Activated naive CD4-positive, alpha-beta T cell treated with anti-CD3 and anti-CD28 coated beads, Interleukin-2, amount 50 U/mL, for 72 hours (primary cell): ENCODE measurements at regions not wholly inside any gene's neighbourhood (a gene's known extent, or its start where the extent isn't known, plus 50 kb on each side); places are given as distances from the start of the nearest gene placed in this dataset.

Experiments used
- ATAC-seq, 2 donors: fragments of 150-1000 bp; cut with Tn5 transposase; 2 replicates each; pipeline ENCODE4 v1.10.0; 2021; ENCODE audit warnings: mild to moderate bottlenecking in 2 of 2, moderate library complexity in 2 of 2
- DNase-seq, 2 donors: peaks; one replicate each; pipeline ENCODE4 v3.0.0; 2021 to 2022; ENCODE audit warnings: low spot score in 2 of 2
- H3K27ac Mint-ChIP-seq, 2 donors: one replicate each; pipeline ENCODE4 v1.8.0; 2022; ENCODE audit warnings: mild to moderate bottlenecking in 2 of 2, mixed read lengths in 2 of 2
- H3K36me3 Mint-ChIP-seq, 2 donors: one replicate each; pipeline ENCODE4 v1.8.0; 2022; ENCODE audit warnings: mixed read lengths in 2 of 2
- H3K9me3 Mint-ChIP-seq, 2 donors: one replicate each; pipeline ENCODE4 v1.8.0; 2022; ENCODE audit warnings: mixed read lengths in 2 of 2

DNA sequence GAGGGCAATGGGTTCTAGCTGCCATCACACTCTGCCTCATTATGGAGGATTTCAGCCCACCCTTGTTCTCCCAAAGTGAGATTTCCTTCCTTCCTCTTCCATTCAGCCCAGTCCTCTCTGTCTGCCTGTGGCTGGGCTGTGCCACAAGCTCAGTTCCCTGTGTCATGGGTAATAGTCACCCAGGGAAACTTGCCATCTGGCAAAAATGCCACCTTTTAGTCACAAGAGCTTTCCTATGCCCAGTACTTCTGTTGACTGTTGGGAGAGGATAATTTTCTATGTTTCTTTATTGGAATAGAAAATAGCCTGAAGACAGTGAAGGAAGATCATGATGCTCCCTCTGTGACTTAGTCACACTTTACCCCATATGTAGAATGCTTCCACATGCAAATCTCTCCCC lies 71.4 kb downstream of the TLR4 start:
- Mint-ChIP-seq H3K36me3 (no peaks in the 10 kb centered on the region), H3K27ac (no peak overlapping the region), H3K9me3 (no peaks in the 10 kb centered on the region)
- no peak for DNase-seq
- no peak for ATAC-seq

DNA sequence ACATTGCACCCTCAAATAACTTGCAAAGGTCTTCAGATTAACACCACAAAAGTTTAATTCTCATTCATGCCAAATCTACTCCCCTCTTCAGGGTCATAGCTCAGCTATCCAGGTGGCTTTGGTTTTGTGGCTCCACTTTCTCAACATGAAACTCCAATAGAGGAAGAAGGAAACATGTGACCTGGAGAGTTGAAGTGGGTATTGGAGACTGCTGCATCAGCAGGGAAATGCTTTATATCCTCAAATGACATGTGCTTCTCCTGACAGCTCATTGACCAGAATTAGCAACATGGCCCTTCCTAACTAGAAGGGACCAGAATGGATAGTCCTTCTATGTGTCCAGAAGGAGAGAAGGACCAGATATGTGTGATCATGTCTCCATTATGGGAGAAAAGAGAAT lies 73.6 kb downstream of the TLR4 start:
- Mint-ChIP-seq H3K9me3 (no peaks in the 10 kb centered on the region), H3K27ac (no peak overlapping the region), H3K36me3 (no peaks in the 10 kb centered on the region)
- DNase-seq, result no peak
- ATAC-seq, result no peak

DNA sequence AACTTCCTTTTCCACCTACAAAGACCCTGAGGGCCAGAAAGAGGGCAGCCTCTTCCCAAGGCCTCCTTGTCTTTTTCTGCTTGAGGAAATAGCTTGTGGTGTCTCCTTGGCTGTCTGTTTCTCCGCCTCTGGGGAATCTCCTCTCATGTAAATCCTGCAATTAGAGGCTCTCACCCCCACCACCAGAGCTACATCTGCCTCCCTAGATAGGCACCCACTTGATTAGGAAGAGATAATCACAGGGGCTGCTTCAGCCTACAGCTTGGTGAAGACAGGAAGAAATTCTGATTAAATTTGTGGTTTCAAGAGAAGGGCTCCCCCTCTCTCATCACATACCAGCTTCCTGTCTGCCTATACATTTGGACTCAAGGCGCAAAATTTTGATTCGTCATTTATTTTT lies 75.6 kb downstream of the TLR4 start:
- Mint-ChIP-seq H3K9me3 (no peaks in the 10 kb centered on the region), H3K27ac (no peak overlapping the region), H3K36me3 (no peaks in the 10 kb centered on the region)
- ATAC-seq (no peak), DNase-seq (no peak)

DNA sequence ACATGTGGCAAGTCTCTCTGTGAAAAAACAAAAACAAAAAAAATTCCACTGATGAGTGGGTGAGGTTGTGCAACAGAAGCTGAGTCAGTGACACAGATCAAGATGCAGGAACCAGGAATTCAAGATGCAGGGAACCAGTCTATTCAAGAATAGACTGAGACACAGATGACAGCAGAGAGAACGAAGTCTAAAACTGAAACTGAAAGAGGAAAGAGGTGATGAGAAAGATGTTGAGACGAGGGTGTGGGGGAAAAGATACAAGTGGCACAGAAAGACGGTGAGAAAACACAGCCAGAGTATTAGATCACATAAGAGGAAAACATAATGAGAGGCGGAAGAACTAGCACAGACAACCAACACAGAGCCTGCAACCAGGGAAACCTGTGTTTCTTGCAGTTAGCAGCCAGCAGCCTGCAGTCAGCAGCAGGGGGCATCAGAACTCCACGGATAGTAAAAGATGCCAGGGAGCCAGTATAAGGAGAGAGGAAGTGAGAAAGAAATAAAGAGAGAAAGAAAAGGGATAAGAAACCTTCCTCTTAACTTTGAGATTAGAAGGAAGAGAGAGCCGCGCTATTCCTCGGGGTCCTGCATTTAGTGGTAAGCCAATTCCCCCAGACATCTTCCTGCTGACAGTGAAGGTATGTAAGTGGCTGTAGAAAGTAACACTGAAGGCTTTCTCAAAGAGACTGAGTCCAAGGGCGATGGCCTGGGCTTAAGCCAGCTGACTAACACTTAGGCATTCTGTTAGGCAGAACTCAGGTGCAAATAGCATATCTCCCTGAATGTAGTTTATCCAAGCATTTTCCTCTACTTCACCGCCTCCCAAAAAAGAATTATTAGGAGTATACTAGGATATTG lies 79.0 kb downstream of the TLR4 start:
- H3K9me3 Mint-ChIP-seq, result no peaks in the 10 kb centered on the region

DNA sequence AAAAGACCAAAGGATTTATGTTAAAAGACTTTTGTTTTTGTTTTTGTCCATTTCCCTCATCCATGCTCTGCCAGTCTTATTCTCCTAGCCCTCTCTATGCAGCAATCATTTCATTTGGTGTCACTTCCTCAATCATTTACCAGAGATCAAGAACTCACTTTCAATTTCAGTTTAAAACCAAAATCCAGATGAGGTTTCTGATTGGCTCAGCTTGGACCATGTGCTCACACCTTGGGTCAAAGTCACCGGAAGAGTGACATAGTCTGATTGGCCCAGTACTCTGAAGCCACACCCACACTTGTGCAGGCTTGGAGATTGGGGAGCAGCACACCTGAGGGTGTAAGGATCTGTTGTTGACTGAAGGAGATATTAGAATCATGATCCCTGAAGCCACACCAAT lies 79.6 kb downstream of the TLR4 start:
- H3K9me3 Mint-ChIP-seq, result no peaks in the 10 kb centered on the region
- no peak overlapping the region for H3K27ac Mint-ChIP-seq
- DNase-seq (peak in 1 of 2 donors; percentile 3), ATAC-seq (peak; percentile 56 to 81)
- H3K36me3 Mint-ChIP-seq, result no peaks in the 10 kb centered on the region

More for the DNA sequence above, 79.0 kb downstream of the TLR4 start:
- Mint-ChIP-seq H3K27ac (no peak overlapping the region), H3K36me3 (no peaks in the 10 kb centered on the region)
- ATAC-seq, result peak; percentile 73 to 80
- DNase-seq, result peak in 1 of 2 donors; percentile 43

DNA sequence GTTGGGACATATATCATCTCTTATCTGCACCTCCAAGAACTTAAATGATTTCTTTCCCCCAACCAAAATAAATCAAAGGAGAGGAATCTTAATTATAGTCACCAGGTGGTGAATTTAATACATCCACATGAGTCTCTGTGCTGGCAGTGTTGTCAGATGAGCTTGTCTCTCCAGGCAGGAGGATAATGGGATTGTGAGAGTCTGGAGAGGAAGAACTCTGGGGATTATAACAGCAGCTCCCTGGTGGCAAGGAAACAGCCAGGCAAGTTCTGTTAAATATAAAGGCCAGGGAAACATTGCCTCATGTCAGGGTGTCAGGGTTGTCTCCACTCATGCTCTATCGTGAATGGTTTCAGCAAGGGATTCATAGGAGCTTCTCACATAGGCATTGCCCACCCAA lies 80.8 kb downstream of the TLR4 start:
- Mint-ChIP-seq H3K9me3 (no peaks in the 10 kb centered on the region), H3K27ac (no peak overlapping the region), H3K36me3 (no peaks in the 10 kb centered on the region)
- ATAC-seq (no peak), DNase-seq (no peak)

DNA sequence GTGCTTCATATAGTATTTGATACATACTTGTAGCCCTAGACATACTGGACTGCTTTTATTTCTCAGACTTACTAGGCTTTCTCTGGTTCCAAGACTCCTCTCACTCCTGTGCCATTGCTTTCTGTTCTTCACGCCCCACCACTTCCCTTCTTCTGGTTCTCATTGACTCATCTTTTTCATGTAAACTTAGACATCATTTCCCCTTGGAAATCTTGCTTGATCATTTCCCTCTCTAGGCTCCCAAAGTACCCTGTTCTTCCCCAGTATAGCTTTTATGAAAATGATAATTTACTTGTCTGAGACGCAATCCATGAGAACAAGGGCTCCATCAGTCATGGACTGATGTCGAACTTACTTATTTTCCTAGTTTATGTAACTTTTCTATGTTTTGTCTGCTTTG lies 83.5 kb downstream of the TLR4 start:
- DNase-seq, result no peak
- Mint-ChIP-seq H3K27ac (no peak overlapping the region), H3K9me3 (no peaks in the 10 kb centered on the region), H3K36me3 (no peaks in the 10 kb centered on the region)
- ATAC-seq, result no peak

DNA sequence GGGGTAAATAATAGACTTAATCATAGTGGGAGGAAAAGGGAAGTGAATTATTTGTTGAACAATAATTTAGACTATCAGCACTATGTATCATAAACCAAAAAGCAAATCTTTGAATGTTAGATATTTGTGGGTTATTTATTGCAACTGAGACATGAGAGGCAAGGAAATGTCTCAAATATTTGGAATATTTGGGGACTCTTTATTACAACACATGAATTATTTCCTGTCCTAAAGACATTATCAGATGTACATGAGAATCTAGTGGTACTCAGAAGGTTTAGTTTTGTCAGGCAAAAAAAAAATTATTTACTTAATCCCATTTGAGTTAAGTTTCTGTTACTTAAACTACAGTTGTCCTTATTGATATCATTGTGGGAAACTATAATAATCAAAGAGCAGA lies 91.1 kb downstream of the TLR4 start:
- DNase-seq (no peak), ATAC-seq (no peak)
- Mint-ChIP-seq H3K36me3 (no peaks in the 10 kb centered on the region), H3K27ac (no peak overlapping the region), H3K9me3 (peaks cover 7 to 10% of the 10 kb centered on the region in 2 donors)

DNA sequence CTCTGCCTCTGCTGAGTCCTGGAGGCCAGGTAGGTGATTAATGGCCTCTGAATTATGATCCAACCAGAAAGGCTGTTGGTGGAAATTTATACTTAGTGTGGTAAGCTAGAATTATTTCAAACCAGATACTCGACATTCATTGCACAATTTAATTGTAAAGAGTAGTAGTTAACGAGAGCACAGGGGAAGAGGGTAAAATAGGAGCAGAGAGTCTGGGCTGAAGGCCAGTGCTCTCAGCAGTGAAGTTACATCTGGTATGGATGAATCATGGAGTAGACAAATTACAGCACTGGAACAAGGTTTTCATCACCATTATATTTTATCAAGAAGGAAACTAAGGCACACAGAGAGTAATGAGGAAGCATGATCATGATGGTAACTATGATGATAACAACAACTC lies 92.5 kb downstream of the TLR4 start:
- Mint-ChIP-seq H3K27ac (no peak overlapping the region), H3K9me3 (peaks cover 7 to 11% of the 10 kb centered on the region in 2 donors), H3K36me3 (peaks cover 0 to 2% of the 10 kb centered on the region in 2 donors)
- no peak for DNase-seq
- ATAC-seq, result no peak

DNA sequence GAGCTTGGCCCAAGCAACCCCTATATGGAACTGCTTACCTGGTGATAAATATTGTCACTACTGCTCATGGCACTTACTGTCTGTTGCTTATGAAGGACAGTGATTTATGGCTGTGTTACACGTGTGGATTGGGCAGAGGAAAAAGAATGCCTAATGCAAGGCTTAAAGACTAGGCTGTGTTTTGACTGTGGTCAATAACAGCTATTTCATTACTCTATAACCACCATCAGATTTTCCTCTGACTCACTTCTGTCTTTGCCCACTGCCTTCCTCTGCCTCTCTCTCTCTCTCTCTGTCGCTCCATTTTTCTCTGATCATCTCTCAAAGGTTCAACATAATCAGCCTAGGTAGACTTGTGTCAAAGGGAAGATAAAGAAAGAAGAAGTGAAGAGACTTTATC lies 96.2 kb downstream of the TLR4 start:
- Mint-ChIP-seq H3K27ac (no peak overlapping the region), H3K9me3 (peaks cover 7 to 12% of the 10 kb centered on the region in 2 donors), H3K36me3 (peaks cover 0 to 4% of the 10 kb centered on the region in 2 donors)
- ATAC-seq (peak in 1 of 2 donors; percentile 53), DNase-seq (no peak)

DNA sequence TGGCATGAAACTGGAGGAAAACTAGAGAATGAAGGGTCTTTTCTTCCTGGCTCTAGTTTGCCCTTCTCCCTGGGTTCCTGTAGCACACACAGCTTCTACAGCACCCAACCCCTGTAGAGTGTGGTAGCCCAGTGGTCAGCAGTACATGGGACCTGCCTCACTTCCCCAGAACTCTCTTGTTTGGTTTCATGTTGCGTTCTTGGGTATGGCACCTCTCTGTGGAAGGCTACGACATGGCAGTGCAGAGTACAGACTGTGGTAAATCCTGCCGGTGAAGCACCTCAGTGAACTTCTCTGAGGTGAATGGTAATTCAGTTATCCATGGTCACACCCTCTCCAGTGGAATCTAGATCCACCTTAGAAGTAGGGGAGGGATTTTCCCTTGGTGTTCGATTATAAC lies 105.5 kb downstream of the TLR4 start:
- DNase-seq, result no peak
- H3K27ac Mint-ChIP-seq, result no peak overlapping the region
- H3K9me3 Mint-ChIP-seq, result peaks cover 5% of the 10 kb centered on the region in 2 donors
- H3K36me3 Mint-ChIP-seq, result peaks cover 0 to 17% of the 10 kb centered on the region in 2 donors
- no peak for ATAC-seq

DNA sequence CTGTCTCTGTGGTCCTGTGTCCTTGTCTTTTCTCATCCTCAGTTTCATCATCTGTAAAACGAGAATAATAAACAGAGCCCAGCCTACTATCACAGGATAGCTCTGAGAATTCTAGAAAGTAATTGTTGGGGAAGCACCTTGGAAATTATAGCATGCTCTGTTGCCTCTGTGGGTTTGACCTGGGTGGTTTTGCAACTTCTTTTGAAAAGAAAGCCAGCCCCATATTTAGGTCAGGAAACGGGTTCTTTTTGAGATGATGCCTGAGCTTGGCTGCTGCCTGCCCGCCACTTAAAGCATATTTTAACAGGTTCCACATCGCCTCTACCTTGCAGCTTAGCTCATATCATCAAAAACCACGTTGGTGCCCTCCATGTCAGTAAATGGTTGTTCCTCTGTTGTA lies 111.1 kb downstream of the TLR4 start:
- no peaks in the 10 kb centered on the region for H3K36me3 Mint-ChIP-seq
- no peak overlapping the region for H3K27ac Mint-ChIP-seq
- ATAC-seq (no peak), DNase-seq (no peak)
- H3K9me3 Mint-ChIP-seq, result no peaks in the 10 kb centered on the region

DNA sequence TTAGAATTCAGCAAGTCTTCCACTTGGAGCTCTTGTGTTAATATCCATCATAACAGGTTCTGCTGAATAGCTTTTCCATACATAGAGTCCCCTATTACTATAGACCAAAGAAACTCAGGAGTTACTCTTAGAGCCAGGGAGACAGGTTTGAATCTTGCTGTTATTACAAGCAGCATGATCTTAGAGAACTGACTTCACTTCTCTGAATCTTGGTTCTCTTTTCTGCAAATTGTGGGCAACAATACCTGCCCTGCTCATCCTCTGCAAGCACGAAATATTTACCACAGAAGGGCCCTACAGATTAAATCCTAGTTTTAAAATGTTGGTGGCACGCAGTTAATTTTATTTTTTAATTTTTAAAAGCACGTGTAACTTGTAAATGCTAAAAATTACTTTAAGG lies 111.7 kb downstream of the TLR4 start:
- no peaks in the 10 kb centered on the region for H3K9me3 Mint-ChIP-seq
- no peak overlapping the region for H3K27ac Mint-ChIP-seq
- DNase-seq, result no peak
- ATAC-seq, result no peak
- H3K36me3 Mint-ChIP-seq, result no peaks in the 10 kb centered on the region

DNA sequence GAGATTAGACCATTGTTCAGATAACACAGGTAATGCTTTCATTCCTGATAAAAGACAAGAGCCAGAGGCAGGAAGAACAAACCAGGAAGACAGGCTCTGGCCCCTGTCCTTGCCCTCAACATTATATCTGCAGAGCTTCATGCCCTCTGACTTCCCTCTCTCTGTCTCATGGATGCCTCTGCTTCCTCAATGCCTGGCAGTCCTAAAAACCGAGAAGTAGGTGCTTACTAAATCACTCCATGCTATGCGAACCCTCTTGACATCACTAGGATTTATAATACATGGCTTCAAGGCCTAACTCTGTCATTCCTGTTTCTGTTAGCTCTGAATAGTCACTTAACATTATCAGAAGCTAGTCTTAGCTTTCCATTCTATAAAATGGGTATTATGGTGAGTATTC lies 117.8 kb downstream of the TLR4 start:
- H3K27ac Mint-ChIP-seq, result no peak overlapping the region
- peaks cover 0 to 4% of the 10 kb centered on the region in 2 donors for H3K36me3 Mint-ChIP-seq
- no peak for ATAC-seq
- H3K9me3 Mint-ChIP-seq, result peaks cover 0 to 7% of the 10 kb centered on the region in 2 donors
- no peak for DNase-seq

DNA sequence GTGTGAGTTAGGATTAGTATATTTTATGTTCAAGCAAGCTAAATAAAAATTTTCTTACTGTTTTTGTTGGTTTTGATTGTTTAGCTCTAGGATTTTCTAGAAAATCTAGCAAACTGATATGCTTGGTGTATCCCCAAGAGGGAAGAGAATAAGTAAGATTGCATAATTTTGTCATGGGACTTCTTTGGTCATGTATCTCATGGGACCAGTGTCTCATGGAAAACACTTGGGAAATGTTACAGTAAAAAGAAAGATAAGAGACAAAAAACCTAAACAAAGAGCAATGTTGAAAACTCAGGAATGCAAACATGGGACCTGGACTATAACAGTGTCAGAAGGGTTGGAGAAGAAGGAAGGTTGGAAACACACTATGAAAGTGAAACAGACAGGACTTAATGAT lies 119.4 kb downstream of the TLR4 start:
- H3K9me3 Mint-ChIP-seq, result peaks cover 0 to 7% of the 10 kb centered on the region in 2 donors
- DNase-seq (no peak), ATAC-seq (no peak)
- peaks cover 0 to 4% of the 10 kb centered on the region in 2 donors for H3K36me3 Mint-ChIP-seq
- H3K27ac Mint-ChIP-seq, result no peak overlapping the region

DNA sequence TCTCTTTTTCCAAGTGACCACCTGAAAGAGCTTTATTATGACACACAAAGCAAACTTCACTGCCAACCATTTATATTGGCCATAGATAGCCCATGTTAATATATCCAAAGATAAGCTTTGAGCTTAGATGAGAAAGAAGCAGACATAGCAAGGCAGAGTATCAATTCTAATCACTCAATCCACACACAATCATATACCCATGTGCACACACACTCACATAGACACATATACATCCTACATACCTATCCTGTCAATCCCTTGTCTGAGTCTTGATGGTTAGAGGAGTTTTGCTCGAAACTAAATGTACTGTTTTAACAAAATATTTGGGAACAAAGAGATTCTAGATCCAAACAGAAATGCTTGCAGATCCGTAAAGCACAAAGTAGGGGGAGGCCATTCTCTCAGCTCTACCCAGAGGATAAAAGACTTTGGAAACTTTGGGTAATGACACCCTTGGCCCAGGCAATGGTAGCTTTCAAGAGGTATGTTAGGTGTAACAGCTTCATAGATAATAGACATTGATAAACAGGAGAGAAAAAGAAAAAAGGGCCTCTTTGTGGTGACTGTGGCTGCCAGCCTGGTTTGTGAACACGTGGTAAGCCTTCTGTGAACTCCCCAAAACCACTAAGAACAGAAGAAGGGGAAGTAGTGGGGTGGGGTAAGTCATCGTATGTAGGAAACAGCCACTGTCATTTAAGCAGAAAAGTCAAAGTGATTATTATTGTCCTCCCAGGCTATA lies 121.6 kb downstream of the TLR4 start:
- peak in 1 of 2 donors; percentile 7 for DNase-seq
- ATAC-seq, result peak; percentile 84 to 94
- H3K9me3 Mint-ChIP-seq, result peaks cover 0 to 7% of the 10 kb centered on the region in 2 donors
- H3K27ac Mint-ChIP-seq, result no peak overlapping the region
- peaks cover 0 to 4% of the 10 kb centered on the region in 2 donors for H3K36me3 Mint-ChIP-seq

DNA sequence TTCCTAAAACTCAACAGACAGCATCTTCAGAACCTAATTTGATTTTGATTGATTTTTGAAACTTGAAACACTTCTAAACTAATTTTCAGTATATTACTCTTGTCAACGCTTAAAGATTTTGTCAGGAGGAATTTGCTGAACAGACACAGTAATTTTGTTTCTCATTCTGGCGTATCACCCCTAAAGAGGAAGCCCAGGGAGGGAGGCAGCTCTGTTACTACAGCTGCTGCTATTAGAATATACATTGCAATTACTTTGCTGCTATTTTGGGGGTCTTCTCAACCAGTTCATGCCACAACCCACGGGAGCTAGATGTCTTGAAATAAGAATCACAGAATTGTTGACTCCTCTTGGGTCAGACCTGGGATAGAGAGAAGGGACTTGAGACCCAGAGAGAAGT lies 122.6 kb downstream of the TLR4 start:
- ATAC-seq (no peak), DNase-seq (no peak)
- no peak overlapping the region for H3K27ac Mint-ChIP-seq
- peaks cover 0 to 4% of the 10 kb centered on the region in 2 donors for H3K36me3 Mint-ChIP-seq
- peaks cover 0 to 7% of the 10 kb centered on the region in 2 donors for H3K9me3 Mint-ChIP-seq

DNA sequence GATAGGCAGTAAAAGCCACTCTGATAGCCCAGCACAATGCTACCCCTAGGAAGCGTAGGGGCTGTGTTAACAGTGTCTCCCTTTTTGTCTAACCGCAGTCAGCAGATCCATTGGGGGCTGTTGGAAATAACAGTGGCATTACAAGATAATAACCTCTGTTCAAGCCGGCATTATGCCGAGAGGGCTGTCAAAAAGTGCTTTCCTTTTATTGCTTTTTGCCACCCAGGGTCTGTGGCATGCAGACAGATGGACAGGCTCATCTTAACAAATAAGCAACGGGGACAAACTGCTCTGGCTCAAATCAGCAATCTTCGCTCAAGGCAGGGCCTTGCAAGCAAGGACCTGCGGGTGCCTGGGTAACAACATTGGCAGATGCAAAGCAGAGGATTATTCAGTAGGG lies 123.3 kb downstream of the TLR4 start:
- Mint-ChIP-seq H3K36me3 (peaks cover 0 to 4% of the 10 kb centered on the region in 2 donors), H3K27ac (no peak overlapping the region), H3K9me3 (peaks cover 0 to 7% of the 10 kb centered on the region in 2 donors)
- DNase-seq, result no peak
- ATAC-seq, result no peak
